OCI-LY3 (cell line): ENCODE measurements at regions not wholly inside any gene's neighbourhood (a gene's known extent, or its start where the extent isn't known, plus 50 kb on each side); places are given as distances from the start of the nearest gene placed in this dataset.

Source experiments
- H2AFZ ChIP-seq: fragments of 200-600, 300-600 bp; shearing (Covaris generic); 2 replicates; pipeline ENCODE4 v1.6.0; 2014; ENCODE audit warnings: antibody characterized with exemption, low read depth, low read length
- H3K27ac ChIP-seq: fragments of 200-600, 300-600 bp; sonication (generic); 2 replicates; pipeline ENCODE4 v1.5.1; 2014; ENCODE audit warnings: mild to moderate bottlenecking, low read length, moderate library complexity, mixed read lengths
- H3K27me3 ChIP-seq: fragments of 200-600, 300-600 bp; sonication (generic); 2 replicates; pipeline ENCODE4 v1.6.1; 2014; ENCODE audit warnings: low read depth, low read length, mixed read lengths
- H3K36me3 ChIP-seq: fragments of 200-600, 300-600 bp; sonication (generic); replicated peaks from 2 replicates; pipeline ENCODE3; 2014; ENCODE audit warnings: low read depth, low read length, mixed read lengths
- H3K4me1 ChIP-seq: fragments of 300-600, 200-600 bp; sonication (generic); 2 replicates; pipeline ENCODE4 v1.6.1; 2014; ENCODE audit warnings: low read length, mixed read lengths
- H3K4me2 ChIP-seq: fragments of 200-600, 300-600 bp; sonication (generic); 2 replicates; pipeline ENCODE4 v1.6.1; 2014; ENCODE audit warnings: low read length, mixed read lengths
- H3K4me3 ChIP-seq: fragments of 300-600, 200-600 bp; sonication (generic); 2 replicates; pipeline ENCODE4 v1.5.1; 2014; ENCODE audit warnings: antibody characterized with exemption, mild to moderate bottlenecking, low read length, moderate library complexity
- H3K79me2 ChIP-seq: fragments of 300-600, 200-600 bp; shearing (Covaris generic); 2 replicates; pipeline ENCODE4 v1.6.1; 2014; ENCODE audit warnings: mild to moderate bottlenecking, low read length, mixed read lengths
- H3K9ac ChIP-seq: fragments of 300-600, 200-600 bp; shearing (Covaris generic); 2 replicates; pipeline ENCODE4 v1.6.0; 2014; ENCODE audit warnings: mild to moderate bottlenecking, low read length, moderate library complexity
- H3K9me3 ChIP-seq: fragments of 200-600, 300-600 bp; shearing (Covaris generic); 2 replicates; pipeline ENCODE4 v1.6.1; 2014; ENCODE audit warnings: low read length, mixed read lengths; ENCODE audit not compliant: insufficient read depth
- H4K20me1 ChIP-seq: fragments of 200-600, 300-600 bp; sonication (generic); 2 replicates; pipeline ENCODE4 v1.6.1; 2016; ENCODE audit warnings: low read length, mixed read lengths; ENCODE audit not compliant: insufficient read depth
- CTCF ChIP-seq: fragments of 200-600, 300-600 bp; sonication (generic); IDR thresholded peaks from 2 replicates; pipeline ENCODE4 v1.5.1; 2014; ENCODE audit warnings: antibody characterized with exemption, low read length, low read depth
- EZH2phosphoT487 ChIP-seq: fragments of 200-600 bp; shearing (Covaris generic); IDR thresholded peaks from 2 replicates; pipeline ENCODE4 v1.6.1; 2018; ENCODE audit warnings: antibody characterized with exemption, mixed run types, low read depth

- Histone ChIP-seq H3K4me3 (no peak overlapping the region), H3K9me3 (no peaks in the 10 kb centered on the region), H3K9ac (no peak overlapping the region), H3K27ac (no peak overlapping the region), H4K20me1 (no peaks in the 10 kb centered on the region), H3K79me2 (no peaks in the 10 kb centered on the region), H2AFZ (no peak overlapping the region), H3K4me1 (no peaks in the 10 kb centered on the region), H3K4me2 (no peak overlapping the region), H3K36me3 (no peaks in the 10 kb centered on the region), H3K27me3 (no peaks in the 10 kb centered on the region)
- no peak for TF ChIP-seq CTCF
- TF ChIP-seq EZH2phosphoT487 = no peak
These were observed 137.2 kb upstream of the GPC1 start for GRCh38 chr2:240298117-240298790.

- Histone ChIP-seq H3K4me3 (no peak overlapping the region), H3K4me1 (no peaks in the 10 kb centered on the region), H3K27ac (no peak overlapping the region), H3K27me3 (no peaks in the 10 kb centered on the region), H3K4me2 (no peak overlapping the region), H3K9ac (no peak overlapping the region), H3K9me3 (no peaks in the 10 kb centered on the region), H3K79me2 (no peaks in the 10 kb centered on the region), H2AFZ (no peak overlapping the region), H4K20me1 (no peaks in the 10 kb centered on the region), H3K36me3 (no peaks in the 10 kb centered on the region)
- no peak for TF ChIP-seq CTCF
- no peak for TF ChIP-seq EZH2phosphoT487
These were observed 136.4 kb upstream of the GPC1 start for GRCh38 chr2:240298803-240299709.

- no peaks in the 10 kb centered on the region for H3K9me3 ChIP-seq
- H3K9ac ChIP-seq = no peak overlapping the region
- H3K4me2 ChIP-seq = no peak overlapping the region
- H4K20me1 ChIP-seq = no peaks in the 10 kb centered on the region
- H3K4me3 ChIP-seq = no peak overlapping the region
- H3K79me2 ChIP-seq = no peaks in the 10 kb centered on the region
- no peak overlapping the region for H3K27ac ChIP-seq
- H3K27me3 ChIP-seq = no peaks in the 10 kb centered on the region
- H3K36me3 ChIP-seq = no peaks in the 10 kb centered on the region
- no peaks in the 10 kb centered on the region for H3K4me1 ChIP-seq
- no peak overlapping the region for H2AFZ ChIP-seq
- TF ChIP-seq CTCF (no peak), EZH2phosphoT487 (no peak)
These were observed 135.8 kb upstream of the GPC1 start for GRCh38 chr2:240299710-240300068.

GRCh38 chr2:240300261-240300821 is 135.1 kb upstream of the GPC1 start:
- Histone ChIP-seq H2AFZ (no peak overlapping the region), H3K79me2 (no peaks in the 10 kb centered on the region), H3K4me2 (no peak overlapping the region), H3K27me3 (no peaks in the 10 kb centered on the region), H3K9ac (no peak overlapping the region), H3K4me1 (no peaks in the 10 kb centered on the region), H3K4me3 (no peak overlapping the region), H3K27ac (no peak overlapping the region), H4K20me1 (no peaks in the 10 kb centered on the region), H3K36me3 (no peaks in the 10 kb centered on the region), H3K9me3 (no peaks in the 10 kb centered on the region)
- TF ChIP-seq EZH2phosphoT487 (no peak), CTCF (no peak)
